ENCODE measurements at regions not wholly inside any gene's neighbourhood (a gene's known extent, or its start where the extent isn't known, plus 50 kb on each side); places are given as distances from the start of the nearest gene placed in this dataset.
"Not testable (repeated sequence)": the region's sequence is repeated elsewhere in the genome, so short reads cannot be mapped to it uniquely, and the experiment has no call there.

GRCh38 chr3:94612631-94613030, 549.8 kb downstream of the NSUN3 start:
- no peak for DNase-seq

- DNase-seq, result no peak
Observed at GRCh38 chr3:94614192-94614591, 551.3 kb downstream of the NSUN3 start.

- DNase-seq, result no peak
Observed at GRCh38 chr3:94615275-94616065, 552.6 kb downstream of the NSUN3 start.

- no peak for DNase-seq
Observed at GRCh38 chr3:94616833-94617232, 554.0 kb downstream of the NSUN3 start.

GRCh38 chr3:94617312-94617711, 554.5 kb downstream of the NSUN3 start:
- no peak for DNase-seq

GRCh38 chr3:94619643-94620042, 556.8 kb downstream of the NSUN3 start:
- no peak for DNase-seq

GRCh38 chr3:94626573-94626972, 563.7 kb downstream of the NSUN3 start:
- DNase-seq, result no peak

- DNase-seq, result no peak
Observed at GRCh38 chr3:94627689-94628088, 564.8 kb downstream of the NSUN3 start.

GRCh38 chr3:94643400-94643799, 580.5 kb downstream of the NSUN3 start:
- no peak for DNase-seq

- DNase-seq, result no peak
Observed at GRCh38 chr3:94645790-94646189, 582.9 kb downstream of the NSUN3 start.

GRCh38 chr3:94647131-94647530, 584.3 kb downstream of the NSUN3 start:
- DNase-seq, result no peak

- DNase-seq, result not testable (repeated sequence)
Observed at GRCh38 chr3:94648270-94649180, 585.7 kb downstream of the NSUN3 start.

- DNase-seq, result no peak
Observed at GRCh38 chr3:94654096-94654495, 591.2 kb downstream of the NSUN3 start.

GRCh38 chr3:94665922-94666321, 603.1 kb downstream of the NSUN3 start:
- DNase-seq, result no peak

GRCh38 chr3:94671078-94671477, 608.2 kb downstream of the NSUN3 start:
- no peak for DNase-seq

- no peak for DNase-seq
Observed at GRCh38 chr3:94673876-94674275, 611.0 kb downstream of the NSUN3 start.

GRCh38 chr3:94686208-94686607, 623.3 kb downstream of the NSUN3 start:
- DNase-seq, result no peak

- DNase-seq, result no peak
Observed at GRCh38 chr3:94693997-94694640, 631.3 kb downstream of the NSUN3 start.

GRCh38 chr3:94694894-94695293, 632.0 kb downstream of the NSUN3 start:
- DNase-seq, result no peak

- DNase-seq, result no peak
Observed at GRCh38 chr3:94704467-94704866, 641.6 kb downstream of the NSUN3 start.

- DNase-seq, result no peak
Observed at GRCh38 chr3:94709249-94709902, 646.5 kb downstream of the NSUN3 start.

- DNase-seq, result no peak
Observed at GRCh38 chr3:94714194-94714593, 651.3 kb downstream of the NSUN3 start.

Data from NCI-H2227 treated with DMSO at 0.1 percent for 48 hours (cell line).